HCT116 (cell line): ENCODE measurements at regions not wholly inside any gene's neighbourhood (a gene's known extent, or its start where the extent isn't known, plus 50 kb on each side); places are given as distances from the start of the nearest gene placed in this dataset.

Source experiments
- ATAC-seq: fragments of 200-7000 bp; cut with Tn5 transposase; 2 replicates; pipeline ENCODE4 v1.9.1; 2020; ENCODE audit warnings: mild to moderate bottlenecking, moderate library complexity
- BruUV-seq: library from RNA; stranded (reverse); fragments of 400-500 nt; replicated peaks from 2 replicates; lab custom pipeline; 2021; lab: Mats Ljungman, UMichigan
- CTCF ChIA-PET: fragments of 300-600 bp; sonication (Branson Sonifier 250); formaldehyde crosslinking; loops from one replicate; lab custom pipeline; 2021; ENCODE audit warnings: antibody characterized with exemption; lab: Charles Lee
- POLR2A ChIA-PET: fragments of 300-600, 350-600 bp; sonication (Branson Sonifier 250); formaldehyde crosslinking; loops from one replicate; lab custom pipeline; 2021; ENCODE audit warnings: antibody characterized with exemption; lab: Charles Lee
- RAD21 ChIA-PET, 2 experiments: fragments of 300-600 bp; sonication (Branson Sonifier 250); formaldehyde crosslinking; loops; one replicate each; lab custom pipeline; 2023; ENCODE audit warnings: low total read pairs in 2 of 2; ENCODE audit not compliant: uncharacterized antibody in 2 of 2, unreplicated experiment in 2 of 2, low non-redundant PET in 1 of 2; lab: Charles Lee
- DNase-seq: peaks from one replicate; pipeline ENCODE4 v3.0.0-alpha.2; 2010; ENCODE audit warnings: low read depth, low spot score
- H2AFZ ChIP-seq: fragments of 200-600 bp; shearing (Covaris generic), sonication (generic); 2 replicates; pipeline ENCODE4 v1.6.1; 2017; ENCODE audit warnings: low read depth, mixed run types, mixed read lengths, antibody characterized with exemption, low read length; ENCODE audit not compliant: poor library complexity, severe bottlenecking
- H3K27ac ChIP-seq: 2 replicates; pipeline ENCODE4 v1.5.1; 2012; ENCODE audit warnings: low read depth, low read length
- H3K27me3 ChIP-seq: fragments of 200-600 bp; sonication (generic); 2 replicates; pipeline ENCODE4 v1.6.1; 2016; ENCODE audit warnings: mixed run types, low read length, mixed read lengths; ENCODE audit not compliant: insufficient read depth
- H3K36me3 ChIP-seq, 2 experiments: fragments of 200-500 bp in 1 of 2; fragments of 200-600 bp in 1 of 2; sonication (Bioruptor generic) in 1 of 2; sonication (generic) in 1 of 2; 2 replicates each; pipeline versions ENCODE4 v1.5.1 to v1.6.1; 2014 to 2016; ENCODE audit warnings: low read length in 2 of 2, inconsistent platforms in 1 of 2, mixed read lengths in 1 of 2, mixed run types in 1 of 2; ENCODE audit not compliant: insufficient read depth in 2 of 2, control insufficient read depth in 1 of 2
- H3K4me1 ChIP-seq, 2 experiments: fragments of 200-600 bp in 1 of 2; sonication (generic) in 1 of 2; 2 replicates each; pipeline versions ENCODE4 v1.5.1 to v1.6.1; 2012 to 2017; ENCODE audit warnings: low read length in 2 of 2, inconsistent platforms in 1 of 2, mild to moderate bottlenecking in 1 of 2, mixed read lengths in 1 of 2, mixed run types in 1 of 2, moderate library complexity in 1 of 2; ENCODE audit not compliant: insufficient read depth in 2 of 2, control insufficient read depth in 1 of 2
- H3K4me2 ChIP-seq: fragments of 200-600 bp; sonication (generic); 2 replicates; pipeline ENCODE4 v1.6.1; 2017; ENCODE audit warnings: mixed run types, low read length, mixed read lengths
- H3K4me3 ChIP-seq, 2 experiments: fragments of 200-600 bp in 1 of 2; sonication (generic) in 1 of 2; replicated peaks in 1 of 2; 2 replicates each; pipeline ENCODE4 v1.5.1; 2011 to 2016; ENCODE audit warnings: low read length in 2 of 2, control low read depth in 1 of 2, low read depth in 1 of 2, mild to moderate bottlenecking in 1 of 2, mixed read lengths in 1 of 2, mixed run types in 1 of 2
- H3K79me2 ChIP-seq: fragments of 200-600 bp; sonication (generic); 2 replicates; pipeline ENCODE4 v1.6.1; 2017; ENCODE audit warnings: mild to moderate bottlenecking, mixed run types, low read length, moderate library complexity, mixed read lengths; ENCODE audit not compliant: insufficient read depth
- H3K9ac ChIP-seq: fragments of 200-600 bp; sonication (generic); 2 replicates; pipeline ENCODE4 v1.6.1; 2016; ENCODE audit warnings: low read length, mixed read lengths
- H3K9me2 ChIP-seq: fragments of 200-600 bp; sonication (generic), shearing (Covaris generic); 2 replicates; pipeline ENCODE4 v1.6.1; 2017; ENCODE audit warnings: mixed run types, mild to moderate bottlenecking, moderate library complexity; ENCODE audit not compliant: insufficient read depth
- H3K9me3 ChIP-seq, 2 experiments: fragments of 200-500 bp in 1 of 2; fragments of 200-600 bp in 1 of 2; sonication (Bioruptor generic) in 1 of 2; sonication (generic) in 1 of 2; 2 replicates each; pipeline ENCODE4 v1.6.1; 2014 to 2017; ENCODE audit warnings: low read length in 2 of 2, mixed read lengths in 2 of 2, inconsistent platforms in 1 of 2, low read depth in 1 of 2, mild to moderate bottlenecking in 1 of 2, mixed run types in 1 of 2, moderate library complexity in 1 of 2; ENCODE audit not compliant: control insufficient read depth in 1 of 2, insufficient read depth in 1 of 2
- H4K20me1 ChIP-seq: fragments of 200-600 bp; sonication (generic), shearing (Covaris generic); 2 replicates; pipeline ENCODE4 v1.6.1; 2017; ENCODE audit warnings: mixed run types, mild to moderate bottlenecking, moderate library complexity; ENCODE audit not compliant: insufficient read depth
- CBX3 ChIP-seq: IDR thresholded peaks from 2 replicates; pipeline ENCODE4 v1.6.1; 2012; ENCODE audit warnings: low read depth
- ELF1 ChIP-seq: IDR thresholded peaks from 2 replicates; pipeline ENCODE4 v1.6.1; 2012; ENCODE audit warnings: low read depth, borderline replicate concordance
- EZH2 ChIP-seq: fragments of 200-600 bp; sonication (generic); IDR thresholded peaks from 2 replicates; pipeline ENCODE4 v1.6.1; 2017; ENCODE audit warnings: antibody characterized with exemption, mixed run types
- EZH2phosphoT487 ChIP-seq: fragments of 200-600 bp; IDR thresholded peaks from 2 replicates; pipeline ENCODE4 v1.6.1; 2018; ENCODE audit warnings: antibody characterized with exemption, borderline replicate concordance
- FOSL1 ChIP-seq: IDR thresholded peaks from 2 replicates; pipeline ENCODE4 v1.6.1; 2012; ENCODE audit warnings: low read depth
- JUND ChIP-seq: IDR thresholded peaks from 2 replicates; pipeline ENCODE4 v1.6.1; 2012
- POLR2A ChIP-seq: IDR thresholded peaks from 2 replicates; pipeline ENCODE4 v1.7.0; 2011; ENCODE audit warnings: borderline replicate concordance; ENCODE audit not compliant: insufficient read depth, insufficient read length; ENCODE audit errors: extremely low read depth
- RAD21 ChIP-seq: IDR thresholded peaks from 2 replicates; pipeline ENCODE4 v1.6.1; 2012; ENCODE audit warnings: low read depth, mild to moderate bottlenecking
- SIN3A ChIP-seq: IDR thresholded peaks from 2 replicates; pipeline ENCODE4 v1.6.1; 2012; ENCODE audit warnings: low read depth
- SP1 ChIP-seq: IDR thresholded peaks from 2 replicates; pipeline ENCODE4 v1.6.1; 2012; ENCODE audit warnings: low read depth
- SRF ChIP-seq: IDR thresholded peaks from 2 replicates; pipeline ENCODE4 v1.6.1; 2012; ENCODE audit warnings: low read depth
- TCF7L2 ChIP-seq: IDR thresholded peaks from 2 replicates; pipeline ENCODE4 v1.7.0; 2011; ENCODE audit warnings: borderline replicate concordance, inconsistent platforms; ENCODE audit not compliant: insufficient read depth, insufficient read length; ENCODE audit errors: extremely low read depth
- YY1 ChIP-seq: IDR thresholded peaks from 2 replicates; pipeline ENCODE4 v1.6.1; 2011; ENCODE audit warnings: low read length, low read depth, moderate library complexity, mild to moderate bottlenecking; ENCODE audit not compliant: insufficient replicate concordance; ENCODE audit errors: extremely low read depth
- ZFX ChIP-seq: fragments of 450-650 bp; IDR thresholded peaks from 2 replicates; pipeline ENCODE4 v1.6.1; 2017
- ZNF274 ChIP-seq: fragments of 200-500 bp; sonication (Bioruptor generic); IDR thresholded peaks from 2 replicates; pipeline ENCODE4 v1.6.1; 2014; ENCODE audit warnings: mild to moderate bottlenecking, low read depth, low read length, inconsistent platforms
- intact Hi-C: fragments of 100-400 bp; cut with micrococcal nuclease; formaldehyde crosslinking; loops from 2 replicates; pipeline ENCODE4 v1.10.0; 2022
- TF ChIP-seq, protein P1 (sequence below), 3 experiments: fragments of 200-600 bp in 1 of 3; sonication (generic) in 1 of 3; IDR thresholded peaks in 2 of 3; conservative IDR thresholded peaks in 1 of 3; 2 replicates each; pipeline ENCODE4 v1.5.1; 2012 to 2017; ENCODE audit warnings: low read depth in 2 of 3, low read length in 2 of 3, antibody characterized with exemption in 1 of 3, borderline replicate concordance in 1 of 3, control low read depth in 1 of 3, mild to moderate bottlenecking in 1 of 3, mixed read lengths in 1 of 3, mixed run types in 1 of 3, moderate library complexity in 1 of 3; ENCODE audit not compliant: insufficient read depth in 1 of 3
- TF ChIP-seq, protein P2 (sequence below): IDR thresholded peaks from 2 replicates; pipeline ENCODE4 v1.6.1; 2012

DNA sequence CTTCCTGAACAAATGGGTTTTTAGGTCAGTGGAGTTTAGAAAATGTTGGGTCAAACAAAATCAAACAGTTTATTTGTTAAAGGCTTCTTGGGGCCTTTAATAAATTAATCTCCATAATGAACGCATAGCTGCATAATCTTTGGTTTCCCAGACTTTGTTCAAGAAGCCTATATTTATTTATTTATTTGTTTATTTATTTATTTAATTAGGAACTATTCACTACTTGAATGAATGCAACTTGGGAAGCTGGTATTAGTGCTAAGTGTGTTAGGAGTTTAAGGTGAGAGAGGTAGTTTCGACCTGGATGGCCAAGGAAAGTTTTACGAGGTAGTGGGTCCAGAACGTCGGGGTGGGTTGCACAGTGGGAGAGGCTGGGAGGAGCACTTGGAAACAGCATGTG is 281.9 kb upstream of the C2CD4B start:
- no peaks in the 10 kb centered on the region for H3K9me3 ChIP-seq
- no peaks in the 10 kb centered on the region for H3K27me3 ChIP-seq
- RAD21 ChIA-PET = no interaction called here
- intact Hi-C loops = no loop called here
- H3K27ac ChIP-seq = no peak overlapping the region
- no peaks in the 10 kb centered on the region for H4K20me1 ChIP-seq
- POLR2A ChIA-PET = no interaction called here
- H2AFZ ChIP-seq = no peak overlapping the region
- TF ChIP-seq EZH2 (no peak), SIN3A (no peak), JUND (no peak), FOSL1 (no peak), CBX3 (no peak), RAD21 (no peak), SP1 (no peak), ELF1 (no peak), TCF7L2 (no peak), YY1 (no peak), EZH2phosphoT487 (no peak), POLR2A (no peak), ZNF274 (no peak), SRF (no peak), ZFX (no peak)
- TF ChIP-seq, protein P1, sequence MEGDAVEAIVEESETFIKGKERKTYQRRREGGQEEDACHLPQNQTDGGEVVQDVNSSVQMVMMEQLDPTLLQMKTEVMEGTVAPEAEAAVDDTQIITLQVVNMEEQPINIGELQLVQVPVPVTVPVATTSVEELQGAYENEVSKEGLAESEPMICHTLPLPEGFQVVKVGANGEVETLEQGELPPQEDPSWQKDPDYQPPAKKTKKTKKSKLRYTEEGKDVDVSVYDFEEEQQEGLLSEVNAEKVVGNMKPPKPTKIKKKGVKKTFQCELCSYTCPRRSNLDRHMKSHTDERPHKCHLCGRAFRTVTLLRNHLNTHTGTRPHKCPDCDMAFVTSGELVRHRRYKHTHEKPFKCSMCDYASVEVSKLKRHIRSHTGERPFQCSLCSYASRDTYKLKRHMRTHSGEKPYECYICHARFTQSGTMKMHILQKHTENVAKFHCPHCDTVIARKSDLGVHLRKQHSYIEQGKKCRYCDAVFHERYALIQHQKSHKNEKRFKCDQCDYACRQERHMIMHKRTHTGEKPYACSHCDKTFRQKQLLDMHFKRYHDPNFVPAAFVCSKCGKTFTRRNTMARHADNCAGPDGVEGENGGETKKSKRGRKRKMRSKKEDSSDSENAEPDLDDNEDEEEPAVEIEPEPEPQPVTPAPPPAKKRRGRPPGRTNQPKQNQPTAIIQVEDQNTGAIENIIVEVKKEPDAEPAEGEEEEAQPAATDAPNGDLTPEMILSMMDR (IDR thresholded peaks at IDR 0.05 in 2 of 3, conservative IDR thresholded peaks at IDR 0.05 in 1 of 3; ENCODE audit: borderline replicate concordance in 1 of 3, insufficient read depth in 1 of 3, low read depth in 2 of 3, low read length in 2 of 3) = no peak
- TF ChIP-seq, protein P2, sequence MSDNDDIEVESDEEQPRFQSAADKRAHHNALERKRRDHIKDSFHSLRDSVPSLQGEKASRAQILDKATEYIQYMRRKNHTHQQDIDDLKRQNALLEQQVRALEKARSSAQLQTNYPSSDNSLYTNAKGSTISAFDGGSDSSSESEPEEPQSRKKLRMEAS = no peak
- ATAC-seq (no peak), DNase-seq (no peak)
- H3K4me1 ChIP-seq = peaks cover 0 to 15% of the 10 kb centered on the region in 2 experiments; a peak in 2 of 4 replicates
- H3K9me2 ChIP-seq = no peaks in the 10 kb centered on the region
- H3K36me3 ChIP-seq = no peaks in the 10 kb centered on the region
- H3K9ac ChIP-seq = no peak overlapping the region
- H3K4me2 ChIP-seq = no peak overlapping the region
- H3K79me2 ChIP-seq = no peaks in the 10 kb centered on the region
- BruUV-seq = no TSS peak
- CTCF ChIA-PET = no interaction called here
- no peak overlapping the region for H3K4me3 ChIP-seq
